MM.1S (cell line): ENCODE measurements at regions not wholly inside any gene's neighbourhood (a gene's known extent, or its start where the extent isn't known, plus 50 kb on each side); places are given as distances from the start of the nearest gene placed in this dataset.

Experiments used
- EZH2 ChIP-seq: fragments of 300-600 bp; sonication (generic); optimal IDR thresholded peaks from 2 replicates; pipeline ENCODE3; 2017; ENCODE audit warnings: low read depth, mild to moderate bottlenecking, antibody characterized with exemption, low read length, mixed read lengths
- TF ChIP-seq, protein P1 (sequence below): fragments of 300-600 bp; sonication (generic); IDR thresholded peaks from 2 replicates; pipeline ENCODE4 v1.5.1; 2016; ENCODE audit warnings: antibody characterized with exemption, low read length, mixed read lengths

DNA sequence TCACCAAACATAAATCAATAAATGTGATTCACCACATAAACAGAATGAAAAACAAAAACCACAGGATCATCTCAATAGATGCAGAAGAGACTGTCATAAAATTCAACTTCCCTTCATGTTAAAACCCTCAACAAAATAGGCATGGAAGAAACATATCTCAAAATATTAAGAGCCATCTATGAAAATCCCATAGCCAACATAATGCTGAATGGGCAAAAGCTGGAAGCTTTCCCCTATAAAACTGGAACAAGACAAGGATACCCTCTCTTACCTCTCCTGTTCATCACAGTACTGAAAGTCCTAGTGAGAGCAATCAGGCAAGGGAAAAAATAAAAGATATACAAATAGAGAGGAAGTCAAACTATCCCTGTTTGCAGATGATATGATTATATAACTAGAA lies 806.1 kb upstream of the MIR17HG start:
- TF ChIP-seq, protein P1, sequence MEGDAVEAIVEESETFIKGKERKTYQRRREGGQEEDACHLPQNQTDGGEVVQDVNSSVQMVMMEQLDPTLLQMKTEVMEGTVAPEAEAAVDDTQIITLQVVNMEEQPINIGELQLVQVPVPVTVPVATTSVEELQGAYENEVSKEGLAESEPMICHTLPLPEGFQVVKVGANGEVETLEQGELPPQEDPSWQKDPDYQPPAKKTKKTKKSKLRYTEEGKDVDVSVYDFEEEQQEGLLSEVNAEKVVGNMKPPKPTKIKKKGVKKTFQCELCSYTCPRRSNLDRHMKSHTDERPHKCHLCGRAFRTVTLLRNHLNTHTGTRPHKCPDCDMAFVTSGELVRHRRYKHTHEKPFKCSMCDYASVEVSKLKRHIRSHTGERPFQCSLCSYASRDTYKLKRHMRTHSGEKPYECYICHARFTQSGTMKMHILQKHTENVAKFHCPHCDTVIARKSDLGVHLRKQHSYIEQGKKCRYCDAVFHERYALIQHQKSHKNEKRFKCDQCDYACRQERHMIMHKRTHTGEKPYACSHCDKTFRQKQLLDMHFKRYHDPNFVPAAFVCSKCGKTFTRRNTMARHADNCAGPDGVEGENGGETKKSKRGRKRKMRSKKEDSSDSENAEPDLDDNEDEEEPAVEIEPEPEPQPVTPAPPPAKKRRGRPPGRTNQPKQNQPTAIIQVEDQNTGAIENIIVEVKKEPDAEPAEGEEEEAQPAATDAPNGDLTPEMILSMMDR, result no peak
- TF ChIP-seq EZH2, result no peak
